NCI-H82 treated with DMSO at 0.1 percent for 48 hours (cell line): ENCODE measurements at regions not wholly inside any gene's neighbourhood (a gene's known extent, or its start where the extent isn't known, plus 50 kb on each side); places are given as distances from the start of the nearest gene placed in this dataset.
"Not testable (repeated sequence)": the region's sequence is repeated elsewhere in the genome, so short reads cannot be mapped to it uniquely, and the experiment has no call there.

Experiments used
- DNase-seq: peaks from one replicate; lab custom pipeline; 2025; ENCODE audit not compliant: unreplicated experiment; lab: John Stamatoyannopoulos, UW

DNA sequence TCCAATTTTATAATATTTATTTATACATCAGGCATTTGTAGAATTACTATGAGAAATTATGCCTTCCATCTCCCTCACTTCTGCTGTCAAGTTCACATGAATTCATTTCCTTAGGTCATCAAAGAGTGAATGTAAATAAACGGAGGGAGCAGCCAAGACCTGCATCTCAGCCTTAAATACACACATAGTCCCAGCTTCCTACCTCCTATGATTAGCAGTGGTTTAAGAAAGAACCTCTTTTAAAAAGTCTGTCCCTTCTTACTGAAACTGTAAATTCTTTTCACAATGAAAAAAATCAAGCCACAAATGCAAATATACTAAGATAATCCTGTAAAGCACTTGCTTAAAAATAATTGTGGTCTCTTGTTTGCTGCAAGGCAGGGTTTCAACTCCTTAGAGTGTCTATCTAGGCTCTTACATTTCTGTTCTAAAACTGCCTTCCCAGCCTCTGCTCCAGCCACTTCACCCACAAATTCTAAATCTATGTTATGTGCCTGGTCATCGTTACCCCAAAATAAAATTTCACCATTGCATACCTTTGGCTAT lies 532.7 kb upstream of the FSHR start:
- no peak for DNase-seq

DNA sequence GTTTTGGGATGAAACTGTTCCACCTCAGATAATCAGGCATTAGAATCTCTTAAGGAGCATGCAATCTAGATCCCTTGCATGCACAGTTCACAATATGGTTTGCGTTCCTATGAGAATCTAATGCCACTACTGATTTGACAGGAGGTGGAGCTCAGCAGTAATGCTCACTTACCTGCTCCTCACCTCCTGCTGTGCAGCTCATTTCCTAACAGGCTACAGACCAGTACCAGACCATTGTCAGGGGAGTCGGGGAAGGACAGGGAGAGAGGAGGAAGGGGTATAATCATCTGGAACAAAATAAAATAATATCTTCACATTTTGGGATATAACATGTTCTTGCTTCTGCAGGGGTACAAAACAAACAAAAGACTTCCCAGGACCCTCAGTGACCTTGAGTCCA lies 532.0 kb upstream of the FSHR start:
- DNase-seq: no peak

DNA sequence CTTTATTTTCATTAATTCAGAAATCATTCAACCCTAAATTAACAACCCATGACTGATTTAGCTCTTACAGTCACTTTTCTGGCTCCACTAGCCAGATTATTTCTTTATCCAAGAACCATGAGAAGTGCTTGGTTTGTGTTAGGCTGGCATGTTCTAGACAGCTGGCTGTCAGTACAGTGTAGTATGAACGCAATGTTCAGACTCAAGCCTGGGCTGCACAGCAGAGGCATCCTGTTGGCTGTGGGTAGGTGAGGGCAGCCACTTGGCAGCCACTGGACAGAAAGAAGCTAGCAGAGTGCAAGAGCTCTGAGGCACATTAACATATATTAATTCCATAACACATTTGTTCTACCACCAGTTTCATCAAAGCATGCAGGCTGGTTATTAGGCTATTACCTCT lies 522.9 kb upstream of the FSHR start:
- DNase-seq: no peak

DNA sequence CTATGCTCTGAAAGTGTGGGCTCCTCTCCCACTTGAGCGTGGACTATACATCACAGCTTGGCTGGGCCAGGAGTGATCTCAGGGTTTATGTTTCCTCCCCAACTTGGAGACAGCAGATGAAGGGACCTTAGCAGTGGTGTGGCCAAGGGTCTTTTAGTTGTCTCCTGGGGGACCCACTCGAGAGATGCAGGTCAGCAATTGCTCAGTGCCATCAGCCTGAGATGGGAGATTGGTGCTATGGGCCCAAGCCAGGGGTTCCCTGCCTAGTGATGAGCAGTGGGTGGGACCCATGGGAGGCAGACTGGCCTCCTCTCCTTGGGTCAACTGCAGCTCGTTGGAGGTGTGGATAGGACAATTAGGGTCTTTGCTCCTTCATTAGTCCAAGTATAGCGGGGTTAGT lies 510.5 kb upstream of the FSHR start:
- no peak for DNase-seq

DNA sequence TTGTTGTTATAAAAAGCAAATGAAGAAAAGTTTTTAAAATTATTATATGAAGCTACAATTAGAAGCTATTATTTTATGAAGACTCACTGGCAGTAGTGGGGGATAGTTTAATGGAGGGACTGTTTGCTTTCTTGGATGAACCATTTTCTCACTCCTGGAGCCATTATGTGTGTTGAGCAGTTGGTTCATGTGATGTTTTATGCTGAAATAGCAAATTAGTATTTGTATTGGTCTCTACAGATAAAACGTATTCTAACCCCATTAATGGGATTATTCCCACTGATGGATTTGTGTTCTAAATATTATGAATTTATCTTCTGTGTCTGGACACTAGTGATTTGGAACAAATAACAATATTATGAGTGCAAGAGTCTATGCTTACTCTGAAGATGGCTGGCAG lies 507.5 kb upstream of the FSHR start:
- no peak for DNase-seq

DNA sequence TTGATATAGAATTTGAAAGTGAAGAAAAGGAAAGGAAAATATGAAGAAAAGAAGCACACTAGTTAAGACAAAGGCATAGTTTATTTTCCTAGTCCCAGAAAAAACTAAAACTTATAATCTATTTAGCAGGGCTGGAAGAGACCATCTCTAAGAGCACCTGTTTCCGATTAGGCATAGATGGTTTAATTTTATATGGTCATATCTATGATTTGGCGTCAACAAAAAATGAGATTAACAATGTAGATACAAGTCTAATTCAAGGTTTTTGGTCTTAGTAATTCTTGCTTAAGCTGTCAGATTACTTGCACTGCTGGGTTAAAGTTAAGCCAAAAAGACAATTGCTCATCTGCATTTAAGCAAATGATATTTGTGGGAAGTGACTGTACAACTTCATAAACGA lies 502.5 kb upstream of the FSHR start:
- peak; percentile 31 for DNase-seq

DNA sequence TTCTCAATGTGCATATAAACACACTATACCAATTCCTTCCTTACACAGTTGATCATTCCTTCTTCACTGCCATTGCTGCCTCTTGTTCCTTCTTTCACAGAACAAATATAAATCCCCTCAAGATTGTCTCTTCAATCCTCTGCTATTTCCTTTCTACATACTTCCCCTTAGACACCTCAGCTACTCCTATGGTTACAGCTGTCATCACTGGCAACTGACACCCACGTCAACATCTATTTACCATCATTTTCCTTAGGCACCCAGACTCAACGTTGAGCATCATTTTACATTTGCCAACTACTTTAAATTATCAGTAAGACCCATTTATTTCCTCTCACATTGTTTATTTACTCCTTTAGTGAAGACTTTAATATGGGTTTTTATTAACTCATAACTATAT lies 488.8 kb upstream of the FSHR start:
- DNase-seq: no peak

DNA sequence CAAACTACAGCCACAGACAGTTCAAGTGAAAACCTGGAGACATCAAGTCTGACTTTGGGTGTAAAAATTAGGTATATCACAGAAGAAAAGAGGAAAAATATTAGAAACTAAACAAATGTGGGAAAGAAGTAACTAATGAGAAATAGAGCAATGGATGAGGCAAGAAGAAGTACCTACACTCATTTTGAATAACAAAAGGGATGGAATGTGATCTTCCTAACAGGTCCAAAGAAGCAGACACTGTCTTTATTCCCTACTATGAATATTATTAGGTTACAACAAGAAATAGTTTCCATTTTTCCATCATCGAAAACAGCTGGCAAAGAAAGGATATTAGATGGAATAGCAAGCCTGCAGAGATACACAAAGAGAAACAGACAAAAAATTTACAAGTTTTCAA lies 486.3 kb upstream of the FSHR start:
- DNase-seq: no peak

DNA sequence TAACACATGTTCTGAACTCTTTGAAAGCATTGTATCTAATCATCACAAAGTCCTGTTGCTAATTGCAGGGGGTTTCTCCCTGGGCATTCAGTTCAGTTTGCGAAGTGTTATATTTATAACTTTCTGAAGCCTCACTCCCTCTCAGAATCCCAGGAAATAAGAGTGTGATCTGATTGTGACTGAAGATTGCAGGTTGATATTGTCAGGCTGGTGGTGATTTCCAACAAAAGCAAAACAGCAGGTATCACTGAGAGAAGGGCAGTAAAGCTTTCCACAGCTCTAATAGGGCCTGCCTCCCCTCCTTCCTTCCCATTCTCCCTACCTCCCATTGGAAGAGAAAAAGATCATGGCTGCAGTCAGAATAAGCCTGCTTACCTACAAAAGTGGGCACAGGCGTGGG lies 466.7 kb upstream of the FSHR start:
- no peak for DNase-seq

DNA sequence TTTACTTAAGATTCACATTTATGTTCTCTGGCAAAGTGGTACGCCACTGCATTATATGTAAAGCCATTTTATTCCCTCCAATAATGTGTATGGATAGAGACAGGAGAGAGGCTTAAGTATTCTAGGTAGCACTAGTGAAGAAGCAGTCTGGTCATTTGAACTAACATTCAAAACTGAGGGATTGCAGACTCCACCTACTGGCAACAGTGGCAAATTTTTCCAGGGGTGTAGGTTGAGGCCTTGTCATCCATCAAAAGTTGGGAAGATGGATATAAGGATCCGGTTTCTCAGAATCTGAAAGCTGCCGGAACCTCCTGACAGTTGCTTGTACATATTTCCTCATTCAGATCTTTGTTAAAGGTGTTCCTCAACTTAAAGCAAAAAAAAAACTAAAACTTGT lies 465.5 kb upstream of the FSHR start:
- DNase-seq: peak; percentile 11

DNA sequence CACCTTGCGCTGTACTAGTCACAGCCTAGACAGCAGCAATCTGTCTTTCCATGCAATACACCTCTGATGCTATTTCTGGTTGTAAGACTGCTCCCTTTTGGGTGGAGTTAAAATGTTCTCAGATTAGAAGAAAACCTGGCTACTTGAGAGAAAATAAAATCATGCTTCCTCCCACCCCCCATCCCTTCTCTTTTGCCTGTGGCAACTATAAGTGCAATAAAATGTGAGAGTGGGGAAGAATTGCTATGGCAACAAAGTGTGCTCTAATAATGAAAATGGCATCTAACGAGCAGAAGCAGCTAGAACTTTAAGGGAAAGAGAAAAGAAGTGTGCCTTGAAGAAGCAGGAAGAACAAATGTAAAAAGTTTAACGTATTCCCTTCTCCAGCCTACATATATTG lies 464.2 kb upstream of the FSHR start:
- DNase-seq: no peak

DNA sequence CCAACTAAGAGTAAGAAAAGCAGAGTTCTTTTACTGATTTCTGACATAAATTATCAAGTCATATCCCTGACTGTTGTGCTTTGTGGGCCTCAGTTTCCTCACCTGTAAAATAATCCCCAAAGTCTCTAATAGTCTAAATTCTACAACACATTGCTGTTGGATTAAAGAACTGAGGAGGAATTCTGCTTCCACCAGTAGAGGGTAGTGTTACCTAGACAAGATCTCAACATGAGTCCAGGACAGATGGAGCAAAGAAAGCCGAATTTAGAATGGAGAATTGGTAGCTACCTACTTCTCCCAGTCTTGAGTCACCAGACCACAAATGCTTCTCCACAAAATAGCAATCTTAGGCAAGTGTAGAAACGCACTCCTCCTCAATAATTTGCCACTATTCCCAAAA lies 462.5 kb upstream of the FSHR start:
- DNase-seq: peak; percentile 80

DNA sequence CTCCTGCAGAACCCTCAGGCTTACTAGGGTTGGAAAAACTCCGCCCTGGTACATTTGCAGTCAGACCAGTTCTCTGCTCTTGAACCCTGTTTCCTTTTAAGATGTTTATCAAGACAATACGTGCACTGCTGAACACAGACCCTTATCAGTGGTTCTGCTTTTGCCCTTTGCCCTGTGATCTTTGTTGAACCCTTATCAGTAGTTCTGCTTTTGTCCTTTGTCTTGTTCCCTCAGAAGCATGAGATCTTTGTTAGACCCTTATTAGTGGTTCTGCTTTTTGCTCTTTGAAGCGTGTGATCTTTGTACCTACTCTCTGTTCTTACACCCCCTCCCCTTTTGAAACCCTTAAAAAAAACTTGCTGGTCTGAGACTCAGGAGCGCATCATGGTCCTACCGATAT lies 457.5 kb upstream of the FSHR start:
- not testable (repeated sequence) for DNase-seq

DNA sequence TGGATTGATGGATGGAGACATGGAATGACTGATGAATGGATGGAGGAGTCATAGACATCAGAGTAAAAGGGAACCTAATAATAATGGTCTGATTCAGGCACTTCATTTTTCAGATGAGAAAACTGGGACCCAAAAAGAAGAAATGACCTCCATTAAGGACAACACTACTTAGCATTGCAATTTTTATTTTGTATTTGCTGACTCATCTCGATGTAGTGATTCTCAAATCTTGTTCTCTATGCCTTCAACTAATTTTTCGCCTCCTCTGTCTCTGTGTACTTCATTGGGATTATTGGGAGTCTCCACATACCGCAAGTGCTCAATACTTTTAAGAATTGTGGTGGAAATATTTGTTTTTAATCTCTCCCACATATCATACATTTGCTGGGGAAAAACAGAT lies 446.2 kb upstream of the FSHR start:
- DNase-seq: no peak

DNA sequence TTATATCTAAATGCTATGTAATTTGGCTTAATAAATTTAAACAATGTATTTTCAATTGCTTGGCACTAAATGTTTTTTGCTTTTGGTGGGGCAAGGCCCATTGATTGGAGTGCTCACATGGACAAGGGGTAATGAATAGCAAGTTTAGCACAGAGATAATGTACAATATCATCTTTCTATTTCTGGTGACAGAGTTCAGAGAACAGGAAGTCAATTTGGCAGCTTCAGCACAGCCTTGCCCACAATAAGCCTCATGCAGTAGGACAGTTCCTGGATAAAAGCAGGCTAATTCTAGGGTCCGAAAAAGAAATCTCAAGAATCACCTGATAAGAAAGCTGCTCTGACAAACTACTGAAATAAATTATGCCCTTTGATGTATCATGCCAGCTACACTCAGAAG lies 443.9 kb upstream of the FSHR start:
- no peak for DNase-seq

DNA sequence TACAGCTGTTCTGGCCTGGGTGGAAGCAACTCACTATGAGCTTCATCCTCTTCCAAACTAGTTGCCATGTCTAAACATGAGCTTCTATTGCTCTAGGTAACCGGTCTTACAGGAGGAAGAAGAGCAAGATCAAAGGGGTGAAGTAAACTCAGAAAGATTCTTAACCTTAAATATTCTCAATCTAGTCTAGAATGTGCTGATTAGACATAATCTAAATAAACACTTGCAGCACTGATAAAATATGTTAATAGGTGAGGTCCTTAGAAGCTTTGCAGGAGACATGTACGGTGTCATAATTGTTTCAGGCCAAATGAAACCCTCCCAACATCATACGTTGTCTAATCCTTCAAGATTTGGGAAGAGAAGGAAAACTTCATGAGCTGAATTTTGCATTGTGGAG lies 431.6 kb upstream of the FSHR start:
- DNase-seq: no peak

DNA sequence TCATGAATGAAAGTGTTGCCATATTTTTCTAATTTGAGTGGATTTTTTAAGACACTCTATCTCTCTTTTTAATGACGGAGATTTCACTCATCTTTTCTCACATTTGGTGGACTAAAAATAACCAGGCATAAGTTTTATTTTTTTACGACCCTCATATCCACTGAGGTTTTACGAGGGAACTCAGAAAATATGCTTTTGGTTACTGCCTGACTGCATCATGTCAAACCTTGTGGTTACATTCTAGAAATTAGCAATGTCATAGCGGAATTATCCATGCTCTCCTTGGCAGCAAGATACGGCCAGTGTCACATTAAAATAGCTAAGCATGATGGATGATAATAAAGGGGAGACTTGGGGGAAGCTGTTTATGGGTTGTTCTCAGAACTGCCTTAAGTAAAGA lies 428.6 kb upstream of the FSHR start:
- DNase-seq: no peak

DNA sequence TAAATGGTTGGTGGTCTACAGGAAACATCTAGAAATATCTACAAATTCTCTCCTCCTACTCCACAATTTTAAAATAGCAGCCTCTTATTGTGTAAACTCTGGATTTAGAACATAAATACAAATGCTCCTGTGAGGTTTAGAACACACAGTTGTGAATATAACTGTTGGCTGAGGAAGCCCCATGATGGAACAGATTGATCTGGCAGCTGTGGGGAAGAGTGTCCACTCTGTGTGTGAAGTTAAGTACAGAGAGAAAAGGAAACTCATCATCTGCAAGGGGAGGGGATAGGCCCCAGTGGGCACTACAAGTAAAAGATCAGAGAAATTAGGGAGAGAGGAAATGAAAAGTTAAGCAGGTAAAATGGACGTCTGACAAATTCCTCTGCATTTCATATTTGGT lies 422.7 kb upstream of the FSHR start:
- no peak for DNase-seq

DNA sequence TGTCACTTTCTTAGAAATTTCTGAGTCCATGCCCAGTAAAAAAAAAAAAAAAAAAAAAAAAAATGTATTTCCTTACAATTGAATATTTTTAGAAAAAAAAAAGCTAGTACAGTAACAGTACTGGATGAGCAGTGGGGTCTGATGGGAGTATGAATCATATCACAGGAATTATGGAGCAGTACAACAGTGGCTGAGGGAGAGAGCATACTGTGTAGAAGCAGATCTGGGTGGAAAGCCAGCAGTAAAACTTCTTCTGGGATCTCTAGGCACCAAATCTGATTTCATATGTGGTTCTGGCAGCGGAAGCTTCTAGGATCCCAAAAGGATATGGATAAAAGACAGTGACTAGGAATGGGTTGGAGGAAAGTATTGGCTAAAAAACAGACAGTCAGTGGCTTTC lies 414.9 kb upstream of the FSHR start:
- no peak for DNase-seq

DNA sequence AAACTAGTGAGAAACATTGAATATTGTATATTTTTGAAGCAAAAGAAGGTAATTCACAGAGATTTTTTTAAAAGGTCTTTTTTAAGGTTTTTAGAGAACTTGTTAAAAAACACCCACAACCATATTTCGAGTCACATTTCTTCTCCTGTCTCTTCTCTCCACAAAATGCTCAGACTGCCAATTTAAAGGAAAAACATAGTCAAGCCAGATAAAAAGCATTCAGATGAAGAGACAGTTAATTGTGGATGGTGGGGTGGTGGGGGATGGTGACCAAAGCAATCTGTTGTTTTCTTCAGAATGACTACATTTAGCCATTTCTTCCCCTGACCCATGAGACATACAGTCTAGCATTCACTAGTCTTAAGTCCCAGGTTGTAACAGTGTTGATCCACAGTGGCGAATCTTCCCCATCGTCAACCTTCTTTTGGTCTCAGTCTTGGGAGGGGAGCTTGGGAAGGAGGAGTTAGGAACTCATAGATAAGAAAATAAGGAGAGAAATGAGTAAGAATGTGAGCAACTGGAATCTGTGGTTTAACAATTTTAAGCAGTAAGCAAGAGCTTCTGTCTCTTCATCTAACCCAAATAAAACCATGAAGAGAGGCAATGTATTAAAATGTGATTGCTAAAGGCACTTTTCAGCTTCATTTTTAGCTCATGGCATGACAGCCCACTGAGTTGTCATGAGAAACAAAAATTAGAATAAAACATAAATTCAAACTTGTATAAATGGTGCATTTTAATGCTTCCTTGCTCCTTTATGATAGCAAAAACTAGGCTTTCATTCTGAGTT lies 413.7 kb upstream of the FSHR start:
- no peak for DNase-seq

DNA sequence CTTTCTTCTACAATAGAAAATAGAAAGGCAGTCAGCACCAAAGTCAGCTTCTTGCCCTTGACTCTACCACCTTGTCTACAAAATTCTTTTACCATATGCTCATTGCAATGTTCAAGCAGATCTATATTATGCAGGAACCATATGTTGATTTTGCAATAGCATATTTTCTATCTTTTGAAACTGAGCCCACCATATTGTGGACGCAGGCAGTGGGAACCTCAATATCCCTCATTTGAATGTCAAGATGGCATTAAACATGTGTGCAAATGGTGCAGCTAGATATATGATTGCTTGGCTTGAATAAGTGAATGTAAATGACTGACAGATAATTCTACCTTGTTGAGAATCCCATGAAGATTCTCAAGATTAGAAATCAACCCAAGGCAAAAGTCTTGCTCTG lies 412.7 kb upstream of the FSHR start:
- no peak for DNase-seq

DNA sequence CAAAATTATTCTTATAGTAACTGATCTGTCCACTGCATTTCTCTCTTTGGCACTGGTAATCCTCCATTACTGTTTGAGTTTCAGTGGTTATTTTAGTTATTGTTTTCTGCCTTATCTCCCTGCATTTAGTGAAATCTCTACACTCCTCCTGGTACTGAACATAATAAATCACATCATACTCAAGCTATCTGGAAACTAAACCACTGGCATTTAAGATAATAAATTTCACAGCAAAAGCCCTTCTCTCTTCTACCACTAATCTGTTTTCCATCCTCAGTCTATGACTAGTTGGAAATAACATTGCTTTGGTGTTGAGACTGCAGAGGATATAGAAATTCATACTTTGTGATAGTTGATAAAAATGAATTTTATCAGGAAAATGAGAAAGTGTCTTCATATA lies 399.3 kb upstream of the FSHR start:
- no peak for DNase-seq

DNA sequence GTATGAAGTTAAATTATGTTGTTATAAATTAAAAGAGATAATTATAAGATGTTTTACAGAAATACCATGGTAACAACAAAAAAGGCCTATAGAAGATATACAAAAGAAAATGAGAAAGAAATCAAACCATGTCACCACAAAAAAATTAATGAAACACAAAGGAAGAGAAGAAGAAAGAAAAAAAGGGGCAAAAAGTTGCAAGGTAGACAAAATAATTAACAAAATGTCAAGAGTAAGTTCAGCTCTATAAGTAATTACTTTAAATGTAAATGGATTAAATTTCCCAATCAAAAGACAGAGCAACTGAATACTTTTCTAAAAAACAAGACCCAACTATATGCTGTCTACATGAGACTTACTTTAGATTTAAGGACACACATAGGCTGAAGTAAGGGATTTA lies 378.4 kb upstream of the FSHR start:
- DNase-seq: no peak
